ENCODE measurements at regions not wholly inside any gene's neighbourhood (a gene's known extent, or its start where the extent isn't known, plus 50 kb on each side); places are given as distances from the start of the nearest gene placed in this dataset.

DNA sequence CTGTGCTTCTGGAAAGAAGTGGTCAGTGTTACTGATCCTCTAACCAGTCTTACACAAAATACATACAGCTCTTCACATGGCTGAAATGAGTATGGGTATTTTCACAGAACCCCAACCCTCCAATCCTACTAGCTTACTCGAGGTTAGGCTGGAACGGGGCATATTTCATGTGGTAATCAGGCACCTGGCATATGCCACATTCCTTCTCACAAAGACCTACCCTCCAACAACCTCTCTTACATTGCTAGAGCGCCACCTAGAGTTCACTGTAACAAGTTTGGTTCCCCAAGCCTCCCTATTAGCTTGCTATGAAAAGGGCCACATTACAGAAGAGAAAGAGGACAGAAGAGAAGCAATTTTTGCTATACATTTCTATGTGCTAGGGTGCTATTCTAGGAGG is 597.3 kb downstream of the PRELID2 start:
- Histone ChIP-seq H3K4ac (ENCODE audit: low read depth, low read length) (no peak overlapping the region), H2BK15ac (ENCODE audit: low read depth, low read length) (peak overlapping the region; percentile 19; the same call in 2 of the 3 replicates), H2BK120ac (ENCODE audit: low read depth, low read length) (no peak overlapping the region), H3K36me3 (ENCODE audit: control insufficient read depth, insufficient read depth, low read length) (no peaks in the 10 kb centered on the region), H2AK5ac (ENCODE audit: low read depth, low read length) (no peak overlapping the region), H3K27ac (ENCODE audit: insufficient read depth, low read length) (no peak overlapping the region), H3K9me1 (ENCODE audit: insufficient read depth, low read length) (no peaks in the 10 kb centered on the region), H2BK20ac (ENCODE audit: low read depth, low read length) (peak overlapping the region; percentile 6; the same call in 1 of the 2 replicates), H4K8ac (ENCODE audit: low read depth in 2 of 2, low read length in 2 of 2) (peak overlapping the region in 1 of 2 experiments; percentile 31; a peak in 1 of 4 replicates), H3K4me3 (ENCODE audit: insufficient read depth, low read depth, low read length) (no peak overlapping the region), H3K56ac (ENCODE audit: extremely low read depth, insufficient read depth, low read length) (no peak overlapping the region), H2AK9ac (replicated peaks; ENCODE audit: low read depth, low read length, poor library complexity) (no peak overlapping the region), H4K91ac (ENCODE audit: insufficient read depth, low read depth, low read length) (no peak overlapping the region), H3K9ac (ENCODE audit: low read depth, low read length) (no peak overlapping the region), H2AFZ (replicated peaks; ENCODE audit: low read length, poor library complexity) (no peak overlapping the region), H4K5ac (ENCODE audit: low read depth, low read length) (no peak overlapping the region; the same call in 1 of the 2 replicates), H4K20me1 (ENCODE audit: insufficient read depth, low read length) (no peaks in the 10 kb centered on the region), H3K14ac (replicated peaks; ENCODE audit: low read depth, low read length) (no peak overlapping the region), H2BK5ac (ENCODE audit: low read depth, low read length, poor library complexity, severe bottlenecking) (no peak overlapping the region), H3K9me3 (ENCODE audit: control insufficient read depth, insufficient read depth, low read length) (no peaks in the 10 kb centered on the region), H3K18ac (ENCODE audit: low read depth, low read length) (no peak overlapping the region; the same call in 1 of the 2 replicates), H3K4me2 (ENCODE audit: low read depth, low read length) (no peak overlapping the region), H3K23ac (ENCODE audit: low read depth, low read length) (no peak overlapping the region), H3K27me3 (ENCODE audit: control insufficient read depth, insufficient read depth, low read length) (no peaks in the 10 kb centered on the region), H3K79me1 (ENCODE audit: low read depth in 1 of 2, low read length in 2 of 2) (no peaks in the 10 kb centered on the region), H3K4me1 (ENCODE audit: control insufficient read depth, insufficient read depth, low read length) (no peaks in the 10 kb centered on the region; the same call in 1 of the 2 replicates)
- ATAC-seq (ENCODE audit: low read depth) (no peak), DNase-seq (peak; percentile 24)
- in situ Hi-C loops (cut with MboI; ENCODE audit: low sequenced_read_pairs) (no loop called here), intact Hi-C loops (cut with micrococcal nuclease) (loop anchor here (5.0 kb wide), 1 partner anchor 1031 kb away; no protein-coding TSS in a partner anchor), dilution Hi-C loops (cut with HindIII; ENCODE audit: low sequenced_read_pairs, unreplicated experiment) (no loop called here)
- WGBS, 2 experiments (ENCODE audit: extremely low coverage in 2 of 2, insufficient read length in 1 of 2): no CpG with 5 or more reads among the region's 3 CpGs
- TF ChIP-seq RAD21 (IDR thresholded peaks at IDR 0.05; ENCODE audit: low read length) (peak; percentile 43), CEBPB (IDR thresholded peaks at IDR 0.05; ENCODE audit: low read depth, low read length) (no peak)
- TF ChIP-seq, protein P1, sequence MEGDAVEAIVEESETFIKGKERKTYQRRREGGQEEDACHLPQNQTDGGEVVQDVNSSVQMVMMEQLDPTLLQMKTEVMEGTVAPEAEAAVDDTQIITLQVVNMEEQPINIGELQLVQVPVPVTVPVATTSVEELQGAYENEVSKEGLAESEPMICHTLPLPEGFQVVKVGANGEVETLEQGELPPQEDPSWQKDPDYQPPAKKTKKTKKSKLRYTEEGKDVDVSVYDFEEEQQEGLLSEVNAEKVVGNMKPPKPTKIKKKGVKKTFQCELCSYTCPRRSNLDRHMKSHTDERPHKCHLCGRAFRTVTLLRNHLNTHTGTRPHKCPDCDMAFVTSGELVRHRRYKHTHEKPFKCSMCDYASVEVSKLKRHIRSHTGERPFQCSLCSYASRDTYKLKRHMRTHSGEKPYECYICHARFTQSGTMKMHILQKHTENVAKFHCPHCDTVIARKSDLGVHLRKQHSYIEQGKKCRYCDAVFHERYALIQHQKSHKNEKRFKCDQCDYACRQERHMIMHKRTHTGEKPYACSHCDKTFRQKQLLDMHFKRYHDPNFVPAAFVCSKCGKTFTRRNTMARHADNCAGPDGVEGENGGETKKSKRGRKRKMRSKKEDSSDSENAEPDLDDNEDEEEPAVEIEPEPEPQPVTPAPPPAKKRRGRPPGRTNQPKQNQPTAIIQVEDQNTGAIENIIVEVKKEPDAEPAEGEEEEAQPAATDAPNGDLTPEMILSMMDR (conservative IDR thresholded peaks at IDR 0.05; ENCODE audit: low read depth, low read length): peak; percentile 44
- no TSS peak for BruUV-seq (replicated peaks)
- ChIA-PET CTCF (interaction anchor here (0.6 to 1.2 kb wide), 2 partner anchors 12 to 37 kb away, joined by 3 read pairs; no protein-coding TSS in a partner anchor), POLR2A (ENCODE audit: unreplicated experiment) (interaction anchor here (0.5 to 1.0 kb wide), 2 partner anchors 563 to 1034 kb away, joined by 4 to 5 read pairs; no protein-coding TSS in a partner anchor)

All from IMR-90 (cell line).